HEK293T (cell line): ENCODE measurements at regions not wholly inside any gene's neighbourhood (a gene's known extent, or its start where the extent isn't known, plus 50 kb on each side); places are given as distances from the start of the nearest gene placed in this dataset.

Experiments
- ARNT ChIP-seq: fragments of 450-650 bp; IDR thresholded peaks from 2 replicates; pipeline ENCODE4 v1.6.1; 2017; ENCODE audit warnings: mild to moderate bottlenecking
- BHLHE40 ChIP-seq: fragments of 450-650 bp; IDR thresholded peaks from 2 replicates; pipeline ENCODE4 v1.6.1; 2016; ENCODE audit warnings: mild to moderate bottlenecking, moderate library complexity, borderline replicate concordance
- FOXK2 ChIP-seq: fragments of 450-650 bp; IDR thresholded peaks from 2 replicates; pipeline ENCODE4 v1.6.1; 2016; ENCODE audit warnings: mild to moderate bottlenecking
- FOXM1 ChIP-seq: fragments of 450-650 bp; IDR thresholded peaks from 2 replicates; pipeline ENCODE4 v1.6.1; 2017; ENCODE audit warnings: mild to moderate bottlenecking, borderline replicate concordance
- HDGF ChIP-seq: fragments of 450-650 bp; IDR thresholded peaks from 2 replicates; pipeline ENCODE4 v1.6.1; 2017; ENCODE audit warnings: antibody characterized with exemption, borderline replicate concordance
- NFRKB ChIP-seq: fragments of 450-650 bp; IDR thresholded peaks from 2 replicates; pipeline ENCODE4 v1.6.1; 2016; ENCODE audit warnings: mild to moderate bottlenecking, moderate library complexity
- PKNOX1 ChIP-seq: fragments of 450-650 bp; IDR thresholded peaks from 2 replicates; pipeline ENCODE4 v1.6.1; 2016
- SP1 ChIP-seq: fragments of 450-650 bp; IDR thresholded peaks from 2 replicates; pipeline ENCODE4 v1.6.1; 2017
- SUZ12 ChIP-seq: fragments of 450-650 bp; IDR thresholded peaks from 2 replicates; pipeline ENCODE4 v1.6.1; 2016; ENCODE audit warnings: mild to moderate bottlenecking
- TARDBP ChIP-seq: fragments of 450-650 bp; IDR thresholded peaks from 2 replicates; pipeline ENCODE4 v1.6.1; 2016

DNA sequence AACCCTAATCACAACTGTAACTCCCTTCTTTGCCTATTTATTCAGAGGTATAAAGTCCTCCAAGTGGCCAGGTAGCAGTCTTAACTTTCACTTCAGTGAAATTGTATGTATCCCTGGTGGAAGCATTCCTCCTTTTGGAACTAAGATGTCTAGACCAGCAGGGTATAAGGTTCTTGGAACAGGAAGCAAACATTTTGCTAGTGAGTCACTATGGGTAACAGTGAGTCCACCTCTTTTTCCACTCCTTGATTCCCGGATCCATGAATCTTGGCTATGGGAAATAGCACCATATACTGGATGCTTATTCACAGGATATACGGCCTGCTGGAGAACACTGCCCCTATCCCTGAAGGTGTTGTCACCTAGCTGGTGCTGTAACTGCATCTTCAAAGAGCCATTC lies 80.2 kb downstream of the KCNA5 start:
- no peak for TF ChIP-seq PKNOX1
- no peak for TF ChIP-seq TARDBP
- no peak for TF ChIP-seq BHLHE40
- no peak for TF ChIP-seq FOXK2
- no peak for TF ChIP-seq FOXM1
- TF ChIP-seq SUZ12 = no peak
- TF ChIP-seq SP1 = no peak
- TF ChIP-seq ARNT = no peak
- no peak for TF ChIP-seq NFRKB
- no peak for TF ChIP-seq HDGF
